ENCODE measurements at regions not wholly inside any gene's neighbourhood (a gene's known extent, or its start where the extent isn't known, plus 50 kb on each side); places are given as distances from the start of the nearest gene placed in this dataset.

GRCh38 chr6:54029187-54029586 lies 82.1 kb upstream of the MLIP start:
- TF ChIP-seq EGR1 (IDR thresholded peaks at IDR 0.05; ENCODE audit: low read depth) (no peak), ELF1 (IDR thresholded peaks at IDR 0.05; ENCODE audit: borderline replicate concordance, low read depth) (no peak), YY1 (IDR thresholded peaks at IDR 0.05; ENCODE audit: extremely low read depth, insufficient replicate concordance, low read depth, low read length) (no peak), CTCF (IDR thresholded peaks at IDR 0.05 in 2 of 3, conservative IDR thresholded peaks at IDR 0.05 in 1 of 3; ENCODE audit: borderline replicate concordance in 1 of 3, insufficient read depth in 1 of 3, low read depth in 2 of 3, low read length in 2 of 3) (no peak), SP1 (IDR thresholded peaks at IDR 0.05; ENCODE audit: low read depth) (no peak)
